HG03432 (cell line): ENCODE measurements at regions not wholly inside any gene's neighbourhood (a gene's known extent, or its start where the extent isn't known, plus 50 kb on each side); places are given as distances from the start of the nearest gene placed in this dataset.
"Not testable (repeated sequence)": the region's sequence is repeated elsewhere in the genome, so short reads cannot be mapped to it uniquely, and the experiment has no call there.

Source experiments
- ATAC-seq: cut with Tn5 transposase; IDR thresholded peaks from one replicate; pipeline ENCODE4 v1.9.1; 2021; ENCODE audit warnings: mild to moderate bottlenecking, moderate library complexity; ENCODE audit not compliant: unreplicated experiment

GRCh38 chr6:166703149-166703710, 76.2 kb upstream of the RPS6KA2 start:
- ATAC-seq, result no peak

GRCh38 chr6:166701424-166701823, 74.4 kb upstream of the RPS6KA2 start:
- ATAC-seq, result not testable (repeated sequence)

GRCh38 chr6:166700871-166701270, 73.8 kb upstream of the RPS6KA2 start:
- not testable (repeated sequence) for ATAC-seq

GRCh38 chr6:166697113-166697512, 70.1 kb upstream of the RPS6KA2 start:
- no peak for ATAC-seq

DNA sequence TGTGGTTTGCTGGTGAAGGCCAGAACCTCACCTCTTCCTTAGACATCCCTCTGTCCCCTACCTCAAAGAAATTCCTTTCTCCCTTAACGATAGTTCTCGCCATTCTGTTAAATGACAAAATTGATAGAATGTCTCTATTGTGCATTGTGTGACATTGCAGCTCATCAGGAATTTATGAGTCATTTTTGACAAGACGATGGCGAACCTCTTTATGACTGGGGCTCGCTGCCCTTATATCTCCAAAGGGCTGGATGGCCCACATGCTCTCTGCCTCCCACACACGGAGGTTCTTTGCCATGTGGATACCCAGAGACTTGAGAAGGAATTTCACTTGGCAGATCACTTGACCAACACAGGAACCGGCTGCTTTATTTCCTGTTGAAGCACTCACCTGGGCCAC, 66.8 kb upstream of the RPS6KA2 start:
- no peak for ATAC-seq

DNA sequence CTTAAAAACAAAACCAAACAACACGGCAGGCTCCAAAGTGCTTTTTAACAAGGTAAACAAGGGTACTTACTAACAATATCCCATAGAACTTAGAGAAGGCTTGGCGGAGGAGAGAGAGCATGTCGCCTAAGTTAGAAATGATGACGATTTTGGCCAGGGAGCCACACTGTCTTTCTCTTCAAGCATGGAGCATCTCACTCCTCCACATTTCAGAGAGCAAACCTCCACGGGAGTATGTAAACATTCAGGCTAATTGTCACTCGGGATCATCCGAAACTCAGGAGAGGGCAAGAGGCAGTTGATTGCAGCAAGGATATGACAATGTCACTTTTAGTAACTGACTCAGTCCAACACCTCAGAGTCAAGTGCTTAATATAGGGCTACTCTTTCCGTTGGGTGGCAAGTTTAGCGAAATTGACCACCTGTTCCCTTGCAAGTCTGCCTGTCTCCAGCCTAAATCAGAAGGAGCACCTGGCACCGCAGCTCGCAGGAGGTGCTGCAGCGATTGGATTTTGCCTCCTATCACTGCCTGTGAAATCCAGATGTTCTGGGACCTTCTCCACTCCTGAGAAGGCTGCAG, 65.8 kb upstream of the RPS6KA2 start:
- no peak for ATAC-seq

GRCh38 chr6:166691746-166692145, 64.7 kb upstream of the RPS6KA2 start:
- ATAC-seq, result no peak

DNA sequence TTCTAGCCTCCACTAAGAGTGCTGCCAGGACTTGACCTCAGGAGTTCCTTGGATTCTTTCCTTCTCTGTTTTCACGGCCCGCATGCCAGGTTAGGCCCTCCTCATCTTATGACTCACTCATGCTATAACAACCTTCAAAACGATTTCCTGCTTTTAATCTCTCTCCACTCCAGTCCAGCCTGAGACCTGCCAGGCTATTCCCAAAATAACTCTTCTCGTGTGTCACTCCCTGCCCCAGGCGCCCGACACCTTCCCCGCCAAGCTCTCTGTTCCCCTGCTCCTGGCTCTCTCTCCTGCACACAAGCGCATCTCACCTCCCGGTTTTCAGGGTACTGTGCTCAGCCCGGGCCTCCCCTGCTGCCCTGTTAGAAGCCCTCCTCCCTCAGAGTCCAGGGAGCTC, 64.1 kb upstream of the RPS6KA2 start:
- ATAC-seq, result no peak

DNA sequence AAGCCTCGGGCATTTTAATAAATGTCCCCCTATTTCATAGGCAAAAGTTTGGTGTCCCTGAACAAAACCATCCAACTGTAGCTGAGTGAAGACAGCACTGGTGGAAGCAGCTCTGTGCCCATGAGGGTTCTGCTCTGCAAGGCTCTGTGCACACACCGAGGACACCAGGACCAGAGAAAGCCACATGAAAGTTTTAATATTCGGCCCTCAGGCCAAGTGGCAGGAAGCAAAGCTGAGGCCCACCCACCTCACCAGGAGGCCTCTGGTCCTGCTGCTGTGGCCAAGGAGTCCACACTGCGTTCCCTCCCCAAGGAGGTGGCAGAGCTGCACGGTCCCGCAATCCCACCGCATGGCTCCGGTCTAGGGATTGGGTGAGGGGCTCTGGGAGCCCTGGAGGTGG, 62.6 kb upstream of the RPS6KA2 start:
- ATAC-seq, result no peak

GRCh38 chr6:166688901-166689300, 61.9 kb upstream of the RPS6KA2 start:
- no peak for ATAC-seq

DNA sequence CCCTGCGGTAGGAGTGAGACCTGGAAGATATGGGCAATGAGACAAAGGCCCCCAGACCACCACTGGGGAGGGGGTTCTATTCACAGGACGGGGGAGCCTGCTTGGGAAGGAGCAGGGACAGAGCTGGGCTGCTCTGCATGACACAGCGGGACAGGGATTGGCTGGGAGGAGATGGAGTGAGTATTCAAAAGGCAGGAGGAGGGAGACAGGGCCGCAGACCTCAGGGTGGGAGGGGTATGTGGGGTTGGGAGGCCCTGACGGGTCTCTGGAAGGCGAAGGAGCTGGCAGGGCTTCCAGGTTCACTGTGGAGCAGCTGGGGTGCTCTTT, 60.8 kb upstream of the RPS6KA2 start:
- no peak for ATAC-seq

GRCh38 chr6:166687070-166687878, 60.2 kb upstream of the RPS6KA2 start:
- ATAC-seq, result no peak

- no peak for ATAC-seq
These were observed 59.3 kb upstream of the RPS6KA2 start for GRCh38 chr6:166686317-166686716.

DNA sequence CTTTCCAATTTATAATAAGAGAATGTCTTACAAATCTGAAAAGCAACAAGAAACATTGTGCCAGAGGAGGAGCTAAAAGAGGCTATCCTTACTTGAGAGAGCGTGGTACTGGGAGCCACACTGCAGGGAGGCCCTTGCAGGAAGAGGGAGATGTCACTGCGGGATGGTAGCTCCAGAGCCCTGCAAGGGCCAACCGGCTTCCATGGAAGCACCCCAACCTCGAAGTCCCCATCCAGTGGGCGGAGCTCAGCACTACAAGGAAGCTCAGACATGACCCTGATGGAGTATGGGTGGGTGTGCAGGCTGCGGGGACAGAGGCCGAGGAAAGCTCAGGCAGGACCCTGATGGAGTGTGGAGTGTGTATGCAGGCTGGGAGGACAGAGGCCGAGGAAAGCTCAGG, 57.8 kb upstream of the RPS6KA2 start:
- no peak for ATAC-seq

- no peak for ATAC-seq
These were observed 57.1 kb upstream of the RPS6KA2 start for GRCh38 chr6:166684170-166684569.

GRCh38 chr6:166683477-166683876, 56.4 kb upstream of the RPS6KA2 start:
- ATAC-seq, result no peak

DNA sequence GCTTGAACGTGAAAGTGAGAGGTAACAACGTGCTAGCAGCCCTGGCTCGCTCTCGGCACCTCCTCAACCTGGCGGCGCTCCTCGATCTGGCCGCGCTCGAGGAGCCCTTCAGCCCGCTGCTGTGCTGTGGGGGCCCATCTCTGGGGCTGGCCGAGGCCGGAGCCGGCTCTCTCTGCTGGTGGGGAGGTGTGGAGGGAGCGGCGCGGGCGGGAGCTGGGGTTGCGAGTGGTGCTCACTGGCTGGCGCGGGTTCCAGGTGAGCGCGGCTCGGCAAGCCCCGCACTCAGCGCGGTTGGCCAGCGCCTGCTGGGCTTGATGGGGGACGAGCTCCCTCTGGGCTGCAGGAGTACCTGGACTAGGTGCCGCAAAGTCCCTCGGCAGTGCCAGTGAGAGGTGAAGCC, 52.5 kb upstream of the RPS6KA2 start:
- ATAC-seq, result no peak

DNA sequence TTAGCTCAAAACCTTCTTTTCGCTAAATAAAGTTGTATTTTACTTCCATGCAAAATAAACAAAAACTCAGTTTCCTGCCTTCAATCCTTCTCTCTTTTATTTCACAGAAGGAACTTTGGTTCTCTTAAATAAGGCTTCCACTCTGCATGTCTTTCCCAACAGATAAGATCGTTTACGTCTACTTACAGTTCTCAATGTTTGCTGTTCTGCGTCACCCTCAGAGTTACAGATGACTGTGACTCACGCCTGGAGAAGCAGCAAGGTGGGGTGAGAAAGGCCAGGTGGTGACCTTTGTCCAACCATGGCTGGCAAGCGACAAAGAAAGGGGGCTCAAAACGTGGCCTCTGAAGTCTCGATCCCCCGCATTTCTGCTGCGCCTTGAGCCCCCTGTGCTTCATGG, 51.4 kb upstream of the RPS6KA2 start:
- ATAC-seq, result no peak

GRCh38 chr6:166677941-166678340, 50.9 kb upstream of the RPS6KA2 start:
- no peak for ATAC-seq
